SK-N-SH (cell line): ENCODE measurements at regions not wholly inside any gene's neighbourhood (a gene's known extent, or its start where the extent isn't known, plus 50 kb on each side); places are given as distances from the start of the nearest gene placed in this dataset.

ENCODE experiments used
- CTCF ChIA-PET: fragments of 300-600, 350-600 bp; formaldehyde crosslinking; extraction: SDS; loops from one replicate; lab custom pipeline; 2021; lab: Yijun Ruan, JAX
- POLR2A ChIA-PET: fragments of 350-600 bp; sonication (Branson Sonifier 250); formaldehyde crosslinking; extraction: SDS; loops from one replicate; lab custom pipeline; 2020; ENCODE audit warnings: antibody characterized with exemption, inconsistent platforms; lab: Yijun Ruan, JAX
- DNase-seq: peaks from one replicate; pipeline ENCODE4 v3.0.0; 2012
- H2AFZ ChIP-seq: fragments of 200-600 bp; sonication (generic); 2 replicates; pipeline ENCODE4 v1.8.1; 2016; ENCODE audit warnings: antibody characterized with exemption, mild to moderate bottlenecking, low read depth
- H3F3A ChIP-seq: fragments of 200-600 bp; sonication (generic); replicated peaks from 2 replicates; pipeline ENCODE3; 2016; ENCODE audit warnings: antibody characterized with exemption, mild to moderate bottlenecking; ENCODE audit not compliant: insufficient read depth
- H3K27ac ChIP-seq, 2 experiments: fragments of 200-500 bp in 1 of 2; fragments of 200-600 bp in 1 of 2; sonication (Bioruptor generic) in 1 of 2; sonication (generic), shearing (Covaris generic) in 1 of 2; 2 replicates each; pipeline versions ENCODE4 v1.5.1 to v1.6.1; 2014 to 2016; ENCODE audit warnings: low read depth in 2 of 2, inconsistent platforms in 1 of 2, low read length in 1 of 2, mild to moderate bottlenecking in 1 of 2, mixed read lengths in 1 of 2
- H3K27me3 ChIP-seq: fragments of 200-600 bp; sonication (generic), shearing (Covaris generic); 2 replicates; pipeline ENCODE4 v1.6.1; 2016; ENCODE audit warnings: mixed run types; ENCODE audit not compliant: insufficient read depth
- H3K36me3 ChIP-seq, 2 experiments: fragments of 200-500 bp in 1 of 2; fragments of 200-600 bp in 1 of 2; sonication (Bioruptor generic) in 1 of 2; sonication (generic) in 1 of 2; replicated peaks in 1 of 2; 2 replicates each; pipeline versions ENCODE3 to v1.5.1; 2014 to 2016; ENCODE audit warnings: low read length in 1 of 2, mild to moderate bottlenecking in 1 of 2; ENCODE audit not compliant: insufficient read depth in 2 of 2, control insufficient read depth in 1 of 2
- H3K4me1 ChIP-seq, 2 experiments: fragments of 200-500 bp in 1 of 2; fragments of 200-600 bp in 1 of 2; sonication (Bioruptor generic) in 1 of 2; sonication (generic), shearing (Covaris generic) in 1 of 2; 2 replicates each; pipeline versions ENCODE4 v1.5.1 to v1.6.1; 2014 to 2016; ENCODE audit warnings: low read depth in 1 of 2, low read length in 1 of 2, mixed run types in 1 of 2; ENCODE audit not compliant: insufficient read depth in 2 of 2, control insufficient read depth in 1 of 2
- H3K4me2 ChIP-seq: fragments of 200-600 bp; sonication (generic), shearing (Covaris generic); 2 replicates; pipeline ENCODE4 v1.6.1; 2017; ENCODE audit warnings: mixed run types
- H3K4me3 ChIP-seq, 2 experiments: fragments of 200-500 bp in 1 of 2; fragments of 200-600 bp in 1 of 2; sonication (Bioruptor generic) in 1 of 2; sonication (generic), shearing (Covaris generic) in 1 of 2; 2 replicates each; pipeline versions ENCODE4 v1.5.1 to v1.8.1; 2014 to 2016; ENCODE audit warnings: low read depth in 2 of 2, inconsistent platforms in 1 of 2, low read length in 1 of 2, mild to moderate bottlenecking in 1 of 2, mixed read lengths in 1 of 2, moderate library complexity in 1 of 2
- H3K79me2 ChIP-seq: fragments of 200-600 bp; sonication (generic); 2 replicates; pipeline ENCODE4 v1.8.1; 2017; ENCODE audit warnings: mild to moderate bottlenecking; ENCODE audit not compliant: insufficient read depth
- H3K9ac ChIP-seq: fragments of 200-600 bp; sonication (generic); 2 replicates; pipeline ENCODE4 v1.6.1; 2017; ENCODE audit warnings: mixed run types
- H3K9me2 ChIP-seq: fragments of 200-600 bp; sonication (generic); 2 replicates; pipeline ENCODE4 v1.6.1; 2017; ENCODE audit warnings: mixed run types
- H3K9me3 ChIP-seq: fragments of 200-600 bp; sonication (generic); 2 replicates; pipeline ENCODE4 v1.6.1; 2017; ENCODE audit warnings: mixed run types, mild to moderate bottlenecking, moderate library complexity
- H4K20me1 ChIP-seq: fragments of 200-600 bp; sonication (generic); 2 replicates; pipeline ENCODE4 v1.6.1; 2017; ENCODE audit warnings: mild to moderate bottlenecking, mixed run types; ENCODE audit not compliant: insufficient read depth
- ELF1 ChIP-seq: IDR thresholded peaks from 2 replicates; pipeline ENCODE4 v1.4.0; 2012
- FOSL2 ChIP-seq: IDR thresholded peaks from 2 replicates; pipeline ENCODE4 v1.4.0; 2012; ENCODE audit warnings: low read depth, mild to moderate bottlenecking, moderate library complexity, borderline replicate concordance
- FOXM1 ChIP-seq: IDR thresholded peaks from 2 replicates; pipeline ENCODE4 v1.4.0; 2012; ENCODE audit warnings: low read depth, mild to moderate bottlenecking
- MXI1 ChIP-seq: IDR thresholded peaks from 2 replicates; pipeline ENCODE4 v1.6.1; 2012; ENCODE audit warnings: mild to moderate bottlenecking, low read depth, low read length, improper control_type of control experiment
- POLR2AphosphoS5 ChIP-seq: IDR thresholded peaks from 2 replicates; pipeline ENCODE4 v1.6.1; 2012; ENCODE audit warnings: low read depth, low read length
- SIN3A ChIP-seq: IDR thresholded peaks from 2 replicates; pipeline ENCODE4 v1.6.1; 2012; ENCODE audit warnings: low read depth, mild to moderate bottlenecking, low read length, moderate library complexity, borderline replicate concordance
- SMC3 ChIP-seq: IDR thresholded peaks from 2 replicates; pipeline ENCODE4 v1.6.1; 2012; ENCODE audit warnings: low read depth, low read length, improper control_type of control experiment
- TAF1 ChIP-seq: IDR thresholded peaks from 2 replicates; pipeline ENCODE4 v1.6.1; 2012; ENCODE audit warnings: low read depth, mild to moderate bottlenecking, low read length, moderate library complexity, borderline replicate concordance
- YY1 ChIP-seq: IDR thresholded peaks from 2 replicates; pipeline ENCODE4 v1.4.0; 2012; ENCODE audit warnings: low read depth, mild to moderate bottlenecking
- WGBS: methylation state at CpG from one replicate; pipeline ENCODE4 v1.1.6; 2017; ENCODE audit warnings: low lambda C conversion rate; 5-methylcytosine and 5-hydroxymethylcytosine counted together
- TF ChIP-seq, protein P1 (sequence below): IDR thresholded peaks from 2 replicates; pipeline ENCODE4 v1.4.0; 2012; ENCODE audit warnings: low read depth
- TF ChIP-seq, protein P2 (sequence below): fragments of 150-350 bp; IDR thresholded peaks from 2 replicates; pipeline ENCODE4 v1.6.1; 2016; ENCODE audit warnings: mild to moderate bottlenecking, low read depth, low read length
- TF ChIP-seq, protein P3 (sequence below): fragments of 150-350 bp; IDR thresholded peaks from 2 replicates; pipeline ENCODE4 v1.6.1; 2017; ENCODE audit warnings: antibody characterized with exemption, low read length, low read depth, borderline replicate concordance
- TF ChIP-seq, protein P4 (sequence below): IDR thresholded peaks from 2 replicates; pipeline ENCODE4 v1.4.0; 2012; ENCODE audit warnings: low read depth, borderline replicate concordance
- TF ChIP-seq, protein P5 (sequence below): IDR thresholded peaks from 2 replicates; pipeline ENCODE4 v1.6.1; 2012; ENCODE audit warnings: mild to moderate bottlenecking, low read depth, low read length, moderate library complexity

- Histone ChIP-seq H3K9me2 (no peaks in the 10 kb centered on the region), H4K20me1 (no peaks in the 10 kb centered on the region), H3K9me3 (no peaks in the 10 kb centered on the region), H3K9ac (no peak overlapping the region), H3K4me3 (no peak overlapping the region), H3K4me2 (no peak overlapping the region), H3K27me3 (no peaks in the 10 kb centered on the region), H3K4me1 (peaks cover 0 to 26% of the 10 kb centered on the region in 2 experiments; a peak in 1 of 4 replicates), H3F3A (no peaks in the 10 kb centered on the region), H3K27ac (no peak overlapping the region), H2AFZ (no peak overlapping the region), H3K79me2 (no peaks in the 10 kb centered on the region), H3K36me3 (no peaks in the 10 kb centered on the region)
- POLR2A ChIA-PET = no interaction called here
- TF ChIP-seq FOXM1 = no peak
- TF ChIP-seq, protein P1, sequence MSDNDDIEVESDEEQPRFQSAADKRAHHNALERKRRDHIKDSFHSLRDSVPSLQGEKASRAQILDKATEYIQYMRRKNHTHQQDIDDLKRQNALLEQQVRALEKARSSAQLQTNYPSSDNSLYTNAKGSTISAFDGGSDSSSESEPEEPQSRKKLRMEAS = no peak
- TF ChIP-seq ELF1 = no peak
- TF ChIP-seq, protein P2, sequence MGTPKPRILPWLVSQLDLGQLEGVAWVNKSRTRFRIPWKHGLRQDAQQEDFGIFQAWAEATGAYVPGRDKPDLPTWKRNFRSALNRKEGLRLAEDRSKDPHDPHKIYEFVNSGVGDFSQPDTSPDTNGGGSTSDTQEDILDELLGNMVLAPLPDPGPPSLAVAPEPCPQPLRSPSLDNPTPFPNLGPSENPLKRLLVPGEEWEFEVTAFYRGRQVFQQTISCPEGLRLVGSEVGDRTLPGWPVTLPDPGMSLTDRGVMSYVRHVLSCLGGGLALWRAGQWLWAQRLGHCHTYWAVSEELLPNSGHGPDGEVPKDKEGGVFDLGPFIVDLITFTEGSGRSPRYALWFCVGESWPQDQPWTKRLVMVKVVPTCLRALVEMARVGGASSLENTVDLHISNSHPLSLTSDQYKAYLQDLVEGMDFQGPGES = no peak
- TF ChIP-seq, protein P3, sequence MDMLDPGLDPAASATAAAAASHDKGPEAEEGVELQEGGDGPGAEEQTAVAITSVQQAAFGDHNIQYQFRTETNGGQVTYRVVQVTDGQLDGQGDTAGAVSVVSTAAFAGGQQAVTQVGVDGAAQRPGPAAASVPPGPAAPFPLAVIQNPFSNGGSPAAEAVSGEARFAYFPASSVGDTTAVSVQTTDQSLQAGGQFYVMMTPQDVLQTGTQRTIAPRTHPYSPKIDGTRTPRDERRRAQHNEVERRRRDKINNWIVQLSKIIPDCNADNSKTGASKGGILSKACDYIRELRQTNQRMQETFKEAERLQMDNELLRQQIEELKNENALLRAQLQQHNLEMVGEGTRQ = no peak
- TF ChIP-seq, protein P4, sequence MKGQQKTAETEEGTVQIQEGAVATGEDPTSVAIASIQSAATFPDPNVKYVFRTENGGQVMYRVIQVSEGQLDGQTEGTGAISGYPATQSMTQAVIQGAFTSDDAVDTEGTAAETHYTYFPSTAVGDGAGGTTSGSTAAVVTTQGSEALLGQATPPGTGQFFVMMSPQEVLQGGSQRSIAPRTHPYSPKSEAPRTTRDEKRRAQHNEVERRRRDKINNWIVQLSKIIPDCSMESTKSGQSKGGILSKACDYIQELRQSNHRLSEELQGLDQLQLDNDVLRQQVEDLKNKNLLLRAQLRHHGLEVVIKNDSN = no peak
- no peak for DNase-seq
- WGBS = 42% methylated on average over 6 of the region's 15 CpGs
- CTCF ChIA-PET = interaction anchor here (1.1 to 1.6 kb wide), 2 partner anchors 11 to 114 kb away, joined by 4 read pairs; no protein-coding TSS in a partner anchor
Observed at GRCh38 chr12:131218923-131219669, 265.4 kb downstream of the ADGRD1 start.

DNA sequence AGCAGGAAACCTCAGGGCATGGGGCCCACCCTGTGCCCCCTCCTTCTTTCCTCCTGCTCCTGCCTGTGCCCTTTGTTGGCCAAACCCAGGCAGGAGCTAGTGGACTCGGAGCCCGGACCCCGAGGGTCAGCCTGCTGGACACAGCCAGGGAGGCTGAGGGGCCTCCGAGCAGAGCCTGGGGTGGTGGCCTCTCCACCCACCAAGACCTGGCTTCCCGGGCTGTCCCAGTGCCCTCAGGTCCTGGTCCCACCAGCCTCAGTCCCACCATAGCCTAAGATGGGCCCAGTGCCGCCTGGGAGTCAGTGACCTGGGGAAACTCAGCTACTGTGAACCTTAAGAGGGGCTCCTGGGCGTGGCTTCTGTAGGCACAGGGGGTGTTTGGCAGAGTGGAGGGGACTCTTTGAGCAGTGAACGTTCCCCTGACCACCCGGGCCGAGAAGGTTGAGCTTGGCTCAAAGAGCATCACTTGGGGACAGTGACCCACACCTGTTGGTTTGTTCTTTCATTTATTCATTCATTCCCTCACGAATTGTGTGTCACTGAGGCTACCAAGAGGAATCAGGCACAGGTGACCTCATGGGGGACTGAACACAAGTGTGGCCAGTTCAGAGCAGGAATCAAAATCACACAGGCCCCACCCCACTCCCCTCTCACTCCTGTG lies 266.1 kb downstream of the ADGRD1 start:
- H3K27ac ChIP-seq = no peak overlapping the region
- H3K9me2 ChIP-seq = no peaks in the 10 kb centered on the region
- TF ChIP-seq POLR2AphosphoS5 (no peak), ELF1 (no peak), SIN3A (no peak), YY1 (no peak), FOSL2 (no peak), TAF1 (no peak), SMC3 (no peak), MXI1 (no peak)
- TF ChIP-seq, protein P5, sequence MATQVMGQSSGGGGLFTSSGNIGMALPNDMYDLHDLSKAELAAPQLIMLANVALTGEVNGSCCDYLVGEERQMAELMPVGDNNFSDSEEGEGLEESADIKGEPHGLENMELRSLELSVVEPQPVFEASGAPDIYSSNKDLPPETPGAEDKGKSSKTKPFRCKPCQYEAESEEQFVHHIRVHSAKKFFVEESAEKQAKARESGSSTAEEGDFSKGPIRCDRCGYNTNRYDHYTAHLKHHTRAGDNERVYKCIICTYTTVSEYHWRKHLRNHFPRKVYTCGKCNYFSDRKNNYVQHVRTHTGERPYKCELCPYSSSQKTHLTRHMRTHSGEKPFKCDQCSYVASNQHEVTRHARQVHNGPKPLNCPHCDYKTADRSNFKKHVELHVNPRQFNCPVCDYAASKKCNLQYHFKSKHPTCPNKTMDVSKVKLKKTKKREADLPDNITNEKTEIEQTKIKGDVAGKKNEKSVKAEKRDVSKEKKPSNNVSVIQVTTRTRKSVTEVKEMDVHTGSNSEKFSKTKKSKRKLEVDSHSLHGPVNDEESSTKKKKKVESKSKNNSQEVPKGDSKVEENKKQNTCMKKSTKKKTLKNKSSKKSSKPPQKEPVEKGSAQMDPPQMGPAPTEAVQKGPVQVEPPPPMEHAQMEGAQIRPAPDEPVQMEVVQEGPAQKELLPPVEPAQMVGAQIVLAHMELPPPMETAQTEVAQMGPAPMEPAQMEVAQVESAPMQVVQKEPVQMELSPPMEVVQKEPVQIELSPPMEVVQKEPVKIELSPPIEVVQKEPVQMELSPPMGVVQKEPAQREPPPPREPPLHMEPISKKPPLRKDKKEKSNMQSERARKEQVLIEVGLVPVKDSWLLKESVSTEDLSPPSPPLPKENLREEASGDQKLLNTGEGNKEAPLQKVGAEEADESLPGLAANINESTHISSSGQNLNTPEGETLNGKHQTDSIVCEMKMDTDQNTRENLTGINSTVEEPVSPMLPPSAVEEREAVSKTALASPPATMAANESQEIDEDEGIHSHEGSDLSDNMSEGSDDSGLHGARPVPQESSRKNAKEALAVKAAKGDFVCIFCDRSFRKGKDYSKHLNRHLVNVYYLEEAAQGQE = no peak
- H3F3A ChIP-seq = no peaks in the 10 kb centered on the region
- no peaks in the 10 kb centered on the region for H4K20me1 ChIP-seq
- H3K4me1 ChIP-seq = peaks cover 0 to 26% of the 10 kb centered on the region in 2 experiments; a peak in 1 of 4 replicates
- H3K4me3 ChIP-seq = no peak overlapping the region
- POLR2A ChIA-PET = no interaction called here
- no peak for DNase-seq
- no peaks in the 10 kb centered on the region for H3K9me3 ChIP-seq
- H3K27me3 ChIP-seq = no peaks in the 10 kb centered on the region
- WGBS = 44% methylated on average over 7 of the region's 11 CpGs
- no peak overlapping the region for H3K4me2 ChIP-seq
- H3K9ac ChIP-seq = no peak overlapping the region
- H3K36me3 ChIP-seq = no peaks in the 10 kb centered on the region
- H2AFZ ChIP-seq = no peak overlapping the region
- CTCF ChIA-PET = interaction anchor here (1.1 to 1.6 kb wide), 2 partner anchors 10 to 114 kb away, joined by 4 read pairs; no protein-coding TSS in a partner anchor
- no peaks in the 10 kb centered on the region for H3K79me2 ChIP-seq
